ENCODE measurements at regions not wholly inside any gene's neighbourhood (a gene's known extent, or its start where the extent isn't known, plus 50 kb on each side); places are given as distances from the start of the nearest gene placed in this dataset.

DNA sequence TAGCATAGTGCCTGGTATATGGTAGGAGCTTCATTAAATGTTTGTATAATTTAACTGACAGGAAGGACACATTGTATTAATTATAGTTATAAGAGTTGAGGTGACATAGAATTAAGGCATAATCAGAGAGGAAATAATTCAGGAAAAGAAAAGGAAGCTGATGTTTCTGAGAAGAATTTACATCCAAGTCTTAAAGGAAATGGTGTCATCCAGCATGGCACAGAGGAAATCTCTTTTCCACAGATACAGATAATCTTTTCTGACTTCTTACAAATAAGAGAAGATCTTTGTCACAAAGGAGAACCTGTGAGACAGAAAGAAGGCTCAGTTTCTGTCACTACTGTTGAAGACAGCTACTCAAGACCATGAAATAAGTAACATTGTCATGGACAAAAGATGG lies 222.5 kb downstream of the GJA1 start:
- ChIA-PET CTCF (ENCODE audit: low intra/inter-chr PET ratio, low total read pairs) (no interaction called here), POLR2A (no interaction called here)
- Histone ChIP-seq H3K79me2 (ENCODE audit: insufficient read depth, low read length) (no peaks in the 10 kb centered on the region), H4K20me1 (ENCODE audit: insufficient read depth, low read length) (no peaks in the 10 kb centered on the region), H3K36me3 (replicated peaks in 1 of 2; ENCODE audit: control insufficient read depth in 1 of 2, insufficient read depth in 2 of 2, low read length in 2 of 2) (no peaks in the 10 kb centered on the region), H3K4me2 (ENCODE audit: low read depth, low read length) (no peak overlapping the region), H3K27ac (ENCODE audit: extremely low read length, insufficient read depth, low read length) (no peak overlapping the region), H3K9me3 (ENCODE audit: low read length) (no peaks in the 10 kb centered on the region), H2AFZ (ENCODE audit: low read length) (no peak overlapping the region), H3K27me3 (ENCODE audit: control insufficient read depth in 1 of 2, insufficient read depth in 2 of 2, low read length in 2 of 2) (no peaks in the 10 kb centered on the region), H3K4me3 (replicated peaks in 1 of 3; ENCODE audit: insufficient read depth in 1 of 3, low read depth in 2 of 3, low read length in 3 of 3) (no peak overlapping the region), H3K9ac (ENCODE audit: insufficient read depth, low read depth, low read length) (no peak overlapping the region), H3K4me1 (ENCODE audit: insufficient read depth, low read length) (no peaks in the 10 kb centered on the region)
- ATAC-seq (no peak), FAIRE-seq (no peak), DNase-seq (ENCODE audit: low spot score) (no peak)
- in situ Hi-C loops (cut with HindIII; ENCODE audit: extremely low pct_ligation_motif_present, low pct_unique_long_range_greater_than_20kb): no loop called here
- BruUV-seq (replicated peaks): no TSS peak
- intact Hi-C loops (cut with micrococcal nuclease; ENCODE audit: unreplicated experiment): no loop called here
- no peak for TF ChIP-seq MYPOP (CRISPR knock-in tag; IDR thresholded peaks at IDR 0.05)
- TF ChIP-seq ZNF773 (CRISPR knock-in tag; IDR thresholded peaks at IDR 0.05; ENCODE audit: borderline replicate concordance): no peak
- TF ChIP-seq GATA4 (IDR thresholded peaks at IDR 0.05; ENCODE audit: borderline replicate concordance, low read depth): no peak
- TF ChIP-seq, protein P1, sequence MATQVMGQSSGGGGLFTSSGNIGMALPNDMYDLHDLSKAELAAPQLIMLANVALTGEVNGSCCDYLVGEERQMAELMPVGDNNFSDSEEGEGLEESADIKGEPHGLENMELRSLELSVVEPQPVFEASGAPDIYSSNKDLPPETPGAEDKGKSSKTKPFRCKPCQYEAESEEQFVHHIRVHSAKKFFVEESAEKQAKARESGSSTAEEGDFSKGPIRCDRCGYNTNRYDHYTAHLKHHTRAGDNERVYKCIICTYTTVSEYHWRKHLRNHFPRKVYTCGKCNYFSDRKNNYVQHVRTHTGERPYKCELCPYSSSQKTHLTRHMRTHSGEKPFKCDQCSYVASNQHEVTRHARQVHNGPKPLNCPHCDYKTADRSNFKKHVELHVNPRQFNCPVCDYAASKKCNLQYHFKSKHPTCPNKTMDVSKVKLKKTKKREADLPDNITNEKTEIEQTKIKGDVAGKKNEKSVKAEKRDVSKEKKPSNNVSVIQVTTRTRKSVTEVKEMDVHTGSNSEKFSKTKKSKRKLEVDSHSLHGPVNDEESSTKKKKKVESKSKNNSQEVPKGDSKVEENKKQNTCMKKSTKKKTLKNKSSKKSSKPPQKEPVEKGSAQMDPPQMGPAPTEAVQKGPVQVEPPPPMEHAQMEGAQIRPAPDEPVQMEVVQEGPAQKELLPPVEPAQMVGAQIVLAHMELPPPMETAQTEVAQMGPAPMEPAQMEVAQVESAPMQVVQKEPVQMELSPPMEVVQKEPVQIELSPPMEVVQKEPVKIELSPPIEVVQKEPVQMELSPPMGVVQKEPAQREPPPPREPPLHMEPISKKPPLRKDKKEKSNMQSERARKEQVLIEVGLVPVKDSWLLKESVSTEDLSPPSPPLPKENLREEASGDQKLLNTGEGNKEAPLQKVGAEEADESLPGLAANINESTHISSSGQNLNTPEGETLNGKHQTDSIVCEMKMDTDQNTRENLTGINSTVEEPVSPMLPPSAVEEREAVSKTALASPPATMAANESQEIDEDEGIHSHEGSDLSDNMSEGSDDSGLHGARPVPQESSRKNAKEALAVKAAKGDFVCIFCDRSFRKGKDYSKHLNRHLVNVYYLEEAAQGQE (IDR thresholded peaks at IDR 0.05; ENCODE audit: borderline replicate concordance in 1 of 2, low read depth in 1 of 2, low read length in 2 of 2): no peak
- TF ChIP-seq, protein P2, sequence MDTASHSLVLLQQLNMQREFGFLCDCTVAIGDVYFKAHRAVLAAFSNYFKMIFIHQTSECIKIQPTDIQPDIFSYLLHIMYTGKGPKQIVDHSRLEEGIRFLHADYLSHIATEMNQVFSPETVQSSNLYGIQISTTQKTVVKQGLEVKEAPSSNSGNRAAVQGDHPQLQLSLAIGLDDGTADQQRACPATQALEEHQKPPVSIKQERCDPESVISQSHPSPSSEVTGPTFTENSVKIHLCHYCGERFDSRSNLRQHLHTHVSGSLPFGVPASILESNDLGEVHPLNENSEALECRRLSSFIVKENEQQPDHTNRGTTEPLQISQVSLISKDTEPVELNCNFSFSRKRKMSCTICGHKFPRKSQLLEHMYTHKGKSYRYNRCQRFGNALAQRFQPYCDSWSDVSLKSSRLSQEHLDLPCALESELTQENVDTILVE (CRISPR knock-in tag; IDR thresholded peaks at IDR 0.05): no peak
- TF ChIP-seq SP2 (CRISPR knock-in tag; IDR thresholded peaks at IDR 0.05): no peak
- no peak for TF ChIP-seq NR2C2 (CRISPR knock-in tag; IDR thresholded peaks at IDR 0.05; ENCODE audit: borderline replicate concordance)
